ENCODE measurements at regions not wholly inside any gene's neighbourhood (a gene's known extent, or its start where the extent isn't known, plus 50 kb on each side); places are given as distances from the start of the nearest gene placed in this dataset.

DNA sequence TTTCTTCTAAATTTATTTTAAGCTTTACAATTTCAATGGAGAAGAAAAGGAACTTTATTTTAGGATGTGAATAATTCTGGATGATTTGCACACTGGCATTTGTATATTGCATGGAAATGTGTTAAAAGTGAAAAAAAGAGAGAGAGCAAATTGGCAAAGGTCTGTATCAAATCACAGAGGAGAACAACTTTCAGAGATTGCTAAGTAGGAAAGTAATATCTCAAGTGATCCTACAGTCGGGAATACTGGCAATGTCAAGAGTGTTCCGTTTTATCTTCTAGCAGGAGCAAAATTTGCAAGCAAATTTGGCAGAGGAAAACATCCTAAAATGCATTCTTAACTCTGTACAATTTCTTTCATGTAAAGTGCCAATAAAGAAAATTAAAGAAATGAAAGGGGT, 97.1 kb upstream of the TMC3 start:
- TF ChIP-seq TAF1 (IDR thresholded peaks at IDR 0.05; ENCODE audit: borderline replicate concordance, insufficient read depth, low read length): no peak
- no peak for TF ChIP-seq POLR2AphosphoS5 (IDR thresholded peaks at IDR 0.05; ENCODE audit: low read depth, low read length)
- TF ChIP-seq, protein P1, sequence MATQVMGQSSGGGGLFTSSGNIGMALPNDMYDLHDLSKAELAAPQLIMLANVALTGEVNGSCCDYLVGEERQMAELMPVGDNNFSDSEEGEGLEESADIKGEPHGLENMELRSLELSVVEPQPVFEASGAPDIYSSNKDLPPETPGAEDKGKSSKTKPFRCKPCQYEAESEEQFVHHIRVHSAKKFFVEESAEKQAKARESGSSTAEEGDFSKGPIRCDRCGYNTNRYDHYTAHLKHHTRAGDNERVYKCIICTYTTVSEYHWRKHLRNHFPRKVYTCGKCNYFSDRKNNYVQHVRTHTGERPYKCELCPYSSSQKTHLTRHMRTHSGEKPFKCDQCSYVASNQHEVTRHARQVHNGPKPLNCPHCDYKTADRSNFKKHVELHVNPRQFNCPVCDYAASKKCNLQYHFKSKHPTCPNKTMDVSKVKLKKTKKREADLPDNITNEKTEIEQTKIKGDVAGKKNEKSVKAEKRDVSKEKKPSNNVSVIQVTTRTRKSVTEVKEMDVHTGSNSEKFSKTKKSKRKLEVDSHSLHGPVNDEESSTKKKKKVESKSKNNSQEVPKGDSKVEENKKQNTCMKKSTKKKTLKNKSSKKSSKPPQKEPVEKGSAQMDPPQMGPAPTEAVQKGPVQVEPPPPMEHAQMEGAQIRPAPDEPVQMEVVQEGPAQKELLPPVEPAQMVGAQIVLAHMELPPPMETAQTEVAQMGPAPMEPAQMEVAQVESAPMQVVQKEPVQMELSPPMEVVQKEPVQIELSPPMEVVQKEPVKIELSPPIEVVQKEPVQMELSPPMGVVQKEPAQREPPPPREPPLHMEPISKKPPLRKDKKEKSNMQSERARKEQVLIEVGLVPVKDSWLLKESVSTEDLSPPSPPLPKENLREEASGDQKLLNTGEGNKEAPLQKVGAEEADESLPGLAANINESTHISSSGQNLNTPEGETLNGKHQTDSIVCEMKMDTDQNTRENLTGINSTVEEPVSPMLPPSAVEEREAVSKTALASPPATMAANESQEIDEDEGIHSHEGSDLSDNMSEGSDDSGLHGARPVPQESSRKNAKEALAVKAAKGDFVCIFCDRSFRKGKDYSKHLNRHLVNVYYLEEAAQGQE (IDR thresholded peaks at IDR 0.05; ENCODE audit: insufficient read depth in 1 of 2, low read depth in 2 of 2, low read length in 2 of 2): no peak
- TF ChIP-seq SIN3A (IDR thresholded peaks at IDR 0.05; ENCODE audit: borderline replicate concordance, insufficient read depth, low read length): no peak
- TF ChIP-seq FOXP2 (optimal IDR thresholded peaks at IDR 0.05; ENCODE audit: borderline replicate concordance, extremely low read depth, extremely low read length, insufficient read depth): no peak

Data from PFSK-1 (cell line).